Activated T-helper 17 cell treated with anti-CD3 and anti-CD28 coated beads, Interleukin-2, amount 50 U/mL, for 72 hours (primary cell): ENCODE measurements at regions not wholly inside any gene's neighbourhood (a gene's known extent, or its start where the extent isn't known, plus 50 kb on each side); places are given as distances from the start of the nearest gene placed in this dataset.

Experiments
- ATAC-seq: fragments of 150-1000 bp; cut with Tn5 transposase; replicated peaks from 2 replicates; pipeline ENCODE4 v1.10.0; 2021; ENCODE audit warnings: mild to moderate bottlenecking, moderate library complexity
- H3K27ac Mint-ChIP-seq: one replicate; pipeline ENCODE4 v1.8.0; 2022; ENCODE audit warnings: mixed read lengths
- H3K27me3 Mint-ChIP-seq: one replicate; pipeline ENCODE4 v1.8.0; 2022; ENCODE audit warnings: mixed read lengths
- H3K36me3 Mint-ChIP-seq: one replicate; pipeline ENCODE4 v1.8.0; 2022; ENCODE audit warnings: low read depth, mild to moderate bottlenecking, mixed read lengths
- H3K4me1 Mint-ChIP-seq: one replicate; pipeline ENCODE4 v1.8.0; 2022; ENCODE audit warnings: mixed read lengths
- H3K4me3 Mint-ChIP-seq: one replicate; pipeline ENCODE4 v1.8.0; 2022; ENCODE audit warnings: mild to moderate bottlenecking, mixed read lengths
- H3K9me3 Mint-ChIP-seq: one replicate; pipeline ENCODE4 v1.8.0; 2022; ENCODE audit warnings: mixed read lengths

- peaks cover 4% of the 10 kb centered on the region for H3K9me3 Mint-ChIP-seq
- ATAC-seq = no peak
- peaks cover 19% of the 10 kb centered on the region for H3K27me3 Mint-ChIP-seq
- H3K4me1 Mint-ChIP-seq = no peaks in the 10 kb centered on the region
- no peak overlapping the region for H3K27ac Mint-ChIP-seq
- no peak overlapping the region for H3K4me3 Mint-ChIP-seq
- H3K36me3 Mint-ChIP-seq = no peaks in the 10 kb centered on the region
Observed at GRCh38 chr20:39397646-39398045, 435.5 kb downstream of the DHX35 start.

DNA sequence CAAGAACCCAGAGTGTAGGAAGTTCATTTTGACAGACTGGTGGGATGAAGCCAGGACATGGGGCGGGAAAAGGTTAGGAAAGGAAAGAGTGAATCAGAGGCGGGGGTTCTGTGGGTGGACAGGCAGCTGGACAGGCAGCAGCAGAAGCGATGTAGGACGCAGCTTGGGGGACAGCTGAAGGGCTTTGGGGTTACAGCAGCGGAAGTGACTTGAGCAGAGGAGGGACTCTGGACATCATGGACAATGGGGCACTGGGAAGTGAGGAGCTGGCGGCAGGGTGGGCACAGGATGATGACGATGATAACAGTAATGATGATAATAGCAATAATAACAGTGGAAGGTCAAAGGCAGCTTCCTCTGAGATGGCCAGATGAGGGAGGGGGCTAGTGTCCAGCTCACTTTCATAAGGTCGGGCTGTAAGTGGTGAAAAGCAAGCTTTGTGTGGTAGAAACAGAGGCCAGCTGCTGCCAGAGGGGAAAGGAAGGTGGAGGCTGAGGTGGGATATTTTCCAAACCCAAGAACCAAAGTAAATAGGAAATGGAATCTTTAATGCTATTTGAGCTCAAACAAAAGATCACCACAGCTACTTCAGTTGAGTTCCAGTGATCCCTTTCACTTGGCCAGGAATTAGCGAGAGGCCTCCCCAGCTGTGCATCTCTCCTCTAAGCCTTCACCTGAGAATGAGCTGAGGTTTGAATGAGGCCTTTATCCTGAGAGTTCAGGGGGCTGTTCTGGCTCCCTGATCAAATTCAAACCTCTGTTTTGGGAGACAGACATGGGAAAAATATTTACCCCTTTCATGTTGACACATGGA is 433.5 kb downstream of the DHX35 start:
- no peak for ATAC-seq
- H3K9me3 Mint-ChIP-seq = peaks cover 4% of the 10 kb centered on the region
- peaks cover 19% of the 10 kb centered on the region for H3K27me3 Mint-ChIP-seq
- no peaks in the 10 kb centered on the region for H3K4me1 Mint-ChIP-seq
- no peak overlapping the region for H3K4me3 Mint-ChIP-seq
- no peaks in the 10 kb centered on the region for H3K36me3 Mint-ChIP-seq
- H3K27ac Mint-ChIP-seq = no peak overlapping the region

DNA sequence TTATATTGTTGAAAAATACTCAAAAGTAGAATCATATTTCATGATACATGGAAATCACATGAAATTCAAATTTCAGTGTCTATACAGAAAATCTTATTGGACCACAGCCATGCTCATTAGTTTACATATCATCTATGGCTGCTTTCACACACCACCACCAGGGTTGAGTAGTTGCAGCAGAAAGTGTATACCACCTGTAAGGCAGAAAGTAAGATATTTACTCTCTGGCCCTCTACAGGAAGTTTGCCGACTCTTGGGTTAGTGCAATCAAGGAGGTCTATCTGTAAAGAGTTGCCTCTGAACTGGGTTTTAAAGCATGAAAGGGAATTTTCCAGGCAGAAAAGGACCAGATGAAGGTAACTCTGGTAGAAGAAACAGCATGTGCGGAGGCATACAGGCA is 432.3 kb downstream of the DHX35 start:
- no peak overlapping the region for H3K27ac Mint-ChIP-seq
- ATAC-seq = no peak
- peaks cover 4% of the 10 kb centered on the region for H3K9me3 Mint-ChIP-seq
- H3K4me3 Mint-ChIP-seq = no peak overlapping the region
- H3K27me3 Mint-ChIP-seq = peaks cover 21% of the 10 kb centered on the region
- no peaks in the 10 kb centered on the region for H3K4me1 Mint-ChIP-seq
- H3K36me3 Mint-ChIP-seq = no peaks in the 10 kb centered on the region

DNA sequence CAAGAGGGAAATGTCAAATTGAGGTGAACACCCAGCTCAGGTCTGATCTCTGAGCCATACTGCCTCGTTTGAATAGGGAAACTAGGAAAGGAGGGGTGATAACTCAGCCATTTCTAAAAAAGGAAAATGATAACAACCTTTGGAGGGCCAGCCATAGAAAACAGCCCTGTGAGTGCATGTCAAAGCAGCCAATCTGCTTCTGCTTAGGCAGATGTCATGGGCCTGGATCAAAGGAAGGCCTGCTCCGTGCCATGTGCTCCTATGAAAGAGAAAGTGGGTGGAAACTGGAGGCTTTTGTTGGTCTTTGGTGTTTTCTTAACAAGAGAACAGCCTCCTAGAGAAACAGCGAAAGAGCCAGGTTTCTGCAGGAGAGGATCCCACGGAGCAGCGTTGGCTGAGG is 428.0 kb downstream of the DHX35 start:
- Mint-ChIP-seq H3K27me3 (peaks cover 15% of the 10 kb centered on the region), H3K4me3 (no peak overlapping the region), H3K9me3 (peaks cover 2% of the 10 kb centered on the region), H3K36me3 (no peaks in the 10 kb centered on the region), H3K4me1 (no peaks in the 10 kb centered on the region), H3K27ac (no peak overlapping the region)
- no peak for ATAC-seq

DNA sequence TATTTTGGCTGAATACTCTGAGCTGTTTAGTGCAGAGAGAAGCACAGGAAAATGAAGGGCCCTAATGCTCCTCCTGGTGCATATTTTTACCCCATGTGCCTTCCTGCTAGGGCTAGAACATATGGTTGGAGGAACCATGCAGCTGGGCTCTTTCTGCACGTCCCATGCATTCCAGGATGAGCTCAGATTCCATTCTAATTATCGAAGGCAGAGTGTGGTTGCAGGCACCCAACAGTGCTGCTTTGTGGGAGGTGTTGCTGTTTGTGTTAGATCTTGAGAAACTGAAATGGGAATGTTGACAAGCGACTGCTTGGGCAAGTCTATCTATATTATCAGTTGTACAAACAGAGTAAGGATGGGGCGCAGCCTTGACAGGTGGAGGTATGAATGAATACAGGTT is 419.5 kb downstream of the DHX35 start:
- H3K9me3 Mint-ChIP-seq = no peaks in the 10 kb centered on the region

GRCh38 chr20:39378776-39379175 is 416.6 kb downstream of the DHX35 start:
- H3K27ac Mint-ChIP-seq = no peak overlapping the region
- no peaks in the 10 kb centered on the region for H3K4me1 Mint-ChIP-seq
- no peaks in the 10 kb centered on the region for H3K27me3 Mint-ChIP-seq
- no peaks in the 10 kb centered on the region for H3K9me3 Mint-ChIP-seq
- no peak overlapping the region for H3K4me3 Mint-ChIP-seq
- H3K36me3 Mint-ChIP-seq = no peaks in the 10 kb centered on the region
- ATAC-seq = no peak

More for the DNA sequence above, 419.5 kb downstream of the DHX35 start:
- Mint-ChIP-seq H3K27me3 (no peaks in the 10 kb centered on the region), H3K36me3 (no peaks in the 10 kb centered on the region), H3K4me3 (no peak overlapping the region), H3K27ac (no peak overlapping the region), H3K4me1 (no peaks in the 10 kb centered on the region)
- no peak for ATAC-seq

DNA sequence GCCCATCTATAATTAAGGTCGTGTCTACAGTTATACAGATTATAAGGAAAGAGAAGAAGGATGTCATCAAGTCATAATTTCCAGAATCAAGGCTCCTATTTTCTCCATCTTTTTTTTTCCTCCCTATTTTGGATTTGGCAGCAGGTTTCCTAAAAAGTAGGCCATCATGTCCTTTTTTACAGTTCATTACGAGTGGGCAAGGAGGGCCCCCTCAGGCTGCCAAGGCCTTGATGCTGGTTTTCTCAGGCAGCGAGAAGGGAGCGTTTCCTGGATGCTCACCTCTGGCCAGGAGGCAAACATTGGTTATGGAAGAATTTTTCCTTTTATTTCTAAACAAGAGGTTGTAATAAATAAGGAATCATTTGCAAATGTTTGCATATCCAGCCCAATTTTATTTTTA is 414.6 kb downstream of the DHX35 start:
- no peaks in the 10 kb centered on the region for H3K27me3 Mint-ChIP-seq
- no peaks in the 10 kb centered on the region for H3K36me3 Mint-ChIP-seq
- no peak overlapping the region for H3K4me3 Mint-ChIP-seq
- no peaks in the 10 kb centered on the region for H3K4me1 Mint-ChIP-seq
- no peaks in the 10 kb centered on the region for H3K9me3 Mint-ChIP-seq
- no peak overlapping the region for H3K27ac Mint-ChIP-seq
- ATAC-seq = no peak

GRCh38 chr20:39364320-39364719 is 402.2 kb downstream of the DHX35 start:
- H3K27me3 Mint-ChIP-seq = peaks cover 20% of the 10 kb centered on the region
- H3K4me3 Mint-ChIP-seq = no peak overlapping the region
- H3K9me3 Mint-ChIP-seq = peaks cover 14% of the 10 kb centered on the region
- H3K27ac Mint-ChIP-seq = no peak overlapping the region
- ATAC-seq = no peak
- H3K36me3 Mint-ChIP-seq = no peaks in the 10 kb centered on the region
- H3K4me1 Mint-ChIP-seq = peaks cover 4% of the 10 kb centered on the region

- Mint-ChIP-seq H3K27me3 (peaks cover 6% of the 10 kb centered on the region), H3K9me3 (peaks cover 3% of the 10 kb centered on the region), H3K27ac (no peak overlapping the region), H3K36me3 (no peaks in the 10 kb centered on the region), H3K4me1 (no peaks in the 10 kb centered on the region), H3K4me3 (no peak overlapping the region)
- ATAC-seq = no peak
Observed at GRCh38 chr20:39359981-39360620, 398.0 kb downstream of the DHX35 start.

DNA sequence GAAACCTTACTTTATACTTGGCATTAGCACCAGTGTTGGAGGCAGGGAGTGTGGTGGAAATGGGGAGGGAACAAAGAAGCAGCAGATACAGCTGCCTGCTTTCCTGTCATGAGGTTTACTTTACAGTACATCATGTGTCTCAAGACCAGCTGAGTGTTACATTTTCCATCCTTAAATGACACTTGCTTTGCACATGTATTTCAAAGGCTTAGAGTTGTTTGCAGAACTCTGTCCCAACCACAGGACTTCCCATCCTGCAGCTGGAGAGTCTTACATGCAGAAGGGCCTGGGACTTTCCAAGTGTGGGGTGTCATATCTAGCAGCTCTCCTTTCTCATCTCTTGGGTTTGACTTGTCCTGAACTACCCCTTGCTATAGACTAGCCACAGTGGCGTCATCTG is 395.9 kb downstream of the DHX35 start:
- Mint-ChIP-seq H3K36me3 (no peaks in the 10 kb centered on the region), H3K4me1 (no peaks in the 10 kb centered on the region), H3K27me3 (no peaks in the 10 kb centered on the region), H3K4me3 (no peak overlapping the region), H3K9me3 (peaks cover 3% of the 10 kb centered on the region), H3K27ac (no peak overlapping the region)
- no peak for ATAC-seq

GRCh38 chr20:39356908-39357307 is 394.8 kb downstream of the DHX35 start:
- no peaks in the 10 kb centered on the region for H3K27me3 Mint-ChIP-seq
- no peaks in the 10 kb centered on the region for H3K36me3 Mint-ChIP-seq
- H3K27ac Mint-ChIP-seq = no peak overlapping the region
- peaks cover 3% of the 10 kb centered on the region for H3K9me3 Mint-ChIP-seq
- H3K4me3 Mint-ChIP-seq = no peak overlapping the region
- no peak for ATAC-seq
- no peaks in the 10 kb centered on the region for H3K4me1 Mint-ChIP-seq

- ATAC-seq = no peak
Observed at GRCh38 chr20:39349240-39349639, 387.1 kb downstream of the DHX35 start.

GRCh38 chr20:39347626-39348025 is 385.5 kb downstream of the DHX35 start:
- H3K27me3 Mint-ChIP-seq = peaks cover 4% of the 10 kb centered on the region
- no peak overlapping the region for H3K4me3 Mint-ChIP-seq
- no peaks in the 10 kb centered on the region for H3K4me1 Mint-ChIP-seq
- no peaks in the 10 kb centered on the region for H3K36me3 Mint-ChIP-seq
- ATAC-seq = no peak
- H3K27ac Mint-ChIP-seq = no peak overlapping the region
- peaks cover 13% of the 10 kb centered on the region for H3K9me3 Mint-ChIP-seq

More at GRCh38 chr20:39349240-39349639, 387.1 kb downstream of the DHX35 start:
- peaks cover 4% of the 10 kb centered on the region for H3K27me3 Mint-ChIP-seq
- no peak overlapping the region for H3K27ac Mint-ChIP-seq
- H3K4me1 Mint-ChIP-seq = no peaks in the 10 kb centered on the region
- H3K9me3 Mint-ChIP-seq = peaks cover 13% of the 10 kb centered on the region
- no peaks in the 10 kb centered on the region for H3K36me3 Mint-ChIP-seq
- H3K4me3 Mint-ChIP-seq = no peak overlapping the region

GRCh38 chr20:39342463-39342862 is 380.3 kb downstream of the DHX35 start:
- no peak overlapping the region for H3K27ac Mint-ChIP-seq
- peaks cover 9% of the 10 kb centered on the region for H3K27me3 Mint-ChIP-seq
- peaks cover 8% of the 10 kb centered on the region for H3K9me3 Mint-ChIP-seq
- no peaks in the 10 kb centered on the region for H3K4me1 Mint-ChIP-seq
- no peaks in the 10 kb centered on the region for H3K36me3 Mint-ChIP-seq
- H3K4me3 Mint-ChIP-seq = no peak overlapping the region
- ATAC-seq = no peak
